GM23338 (cell line): ENCODE measurements at regions not wholly inside any gene's neighbourhood (a gene's known extent, or its start where the extent isn't known, plus 50 kb on each side); places are given as distances from the start of the nearest gene placed in this dataset.

ENCODE experiments used
- ATAC-seq: fragments of 200-7000 bp; cut with Tn5 transposase; 3 replicates; pipeline ENCODE4 v1.9.1; 2020
- DNase-seq: peaks from one replicate; pipeline ENCODE4 v3.0.0-alpha.2; 2015; ENCODE audit warnings: low spot score
- H2AFZ ChIP-seq: fragments of 200-600 bp; sonication (generic); 2 replicates; pipeline ENCODE4 v1.8.0; 2016; ENCODE audit warnings: antibody characterized with exemption, mild to moderate bottlenecking, moderate library complexity
- H3F3A ChIP-seq: fragments of 200-600 bp; sonication (generic); replicated peaks from 2 replicates; pipeline ENCODE4 v1.8.0; 2017; ENCODE audit warnings: antibody characterized with exemption, mixed run types, low read depth
- H3K27ac ChIP-seq: fragments of 200-600 bp; sonication (generic); 2 replicates; pipeline ENCODE4 v1.6.1; 2016; ENCODE audit warnings: low read depth
- H3K27me3 ChIP-seq: fragments of 200-600 bp; sonication (generic); 2 replicates; pipeline ENCODE4 v1.8.0; 2016; ENCODE audit warnings: mild to moderate bottlenecking, mixed run types, moderate library complexity; ENCODE audit not compliant: insufficient read depth
- H3K36me3 ChIP-seq: fragments of 200-600 bp; sonication (generic); 2 replicates; pipeline ENCODE4 v1.8.0; 2016; ENCODE audit warnings: mild to moderate bottlenecking; ENCODE audit not compliant: insufficient read depth
- H3K4me1 ChIP-seq: fragments of 200-600 bp; sonication (generic); 2 replicates; pipeline ENCODE4 v1.8.0; 2016; ENCODE audit warnings: mild to moderate bottlenecking, moderate library complexity; ENCODE audit not compliant: insufficient read depth
- H3K4me2 ChIP-seq: fragments of 200-600 bp; sonication (generic); 2 replicates; pipeline ENCODE4 v1.7.1; 2017; ENCODE audit warnings: mixed run types
- H3K4me3 ChIP-seq: fragments of 200-600 bp; sonication (generic); 2 replicates; pipeline ENCODE4 v1.6.1; 2016; ENCODE audit warnings: mixed run types
- H3K79me2 ChIP-seq: fragments of 200-600 bp; sonication (generic); replicated peaks from 2 replicates; pipeline ENCODE4 v1.8.0; 2017; ENCODE audit warnings: mild to moderate bottlenecking; ENCODE audit not compliant: insufficient read depth
- H3K9me2 ChIP-seq: fragments of 200-600 bp; sonication (generic); 2 replicates; pipeline ENCODE4 v1.8.0; 2017; ENCODE audit not compliant: insufficient read depth
- H4K20me1 ChIP-seq: fragments of 200-600 bp; sonication (generic); replicated peaks from 2 replicates; pipeline ENCODE4 v1.8.0; 2017; ENCODE audit warnings: mild to moderate bottlenecking; ENCODE audit not compliant: insufficient read depth
- H3K27ac Mint-ChIP-seq: 2 replicates; pipeline ENCODE4 v1.8.0; 2020; ENCODE audit warnings: inconsistent platforms, mild to moderate bottlenecking, moderate library complexity, mixed read lengths
- H3K27me3 Mint-ChIP-seq: 3 replicates; pipeline ENCODE4 v1.8.0; 2022; ENCODE audit warnings: low read depth, mild to moderate bottlenecking, moderate library complexity, mixed read lengths, inconsistent platforms; ENCODE audit not compliant: insufficient read depth, poor library complexity
- H3K36me3 Mint-ChIP-seq: 3 replicates; pipeline ENCODE4 v1.8.0; 2021; ENCODE audit warnings: low read depth, mild to moderate bottlenecking, inconsistent platforms, moderate library complexity, mixed read lengths
- H3K4me1 Mint-ChIP-seq: 3 replicates; pipeline ENCODE4 v1.8.0; 2020; ENCODE audit warnings: mild to moderate bottlenecking, inconsistent platforms, mixed read lengths
- H3K4me3 Mint-ChIP-seq: 3 replicates; pipeline ENCODE4 v1.8.0; 2021; ENCODE audit warnings: moderate library complexity, mild to moderate bottlenecking, inconsistent platforms, mixed read lengths
- H3K9me3 Mint-ChIP-seq: 3 replicates; pipeline ENCODE4 v1.8.0; 2020; ENCODE audit warnings: moderate library complexity, mild to moderate bottlenecking, inconsistent platforms, mixed read lengths
- CREB1 ChIP-seq: fragments of 250-450 bp; sonication (Bioruptor Pico); IDR thresholded peaks from 2 replicates; pipeline ENCODE4 v1.5.0; 2020; ENCODE audit warnings: low read depth, mild to moderate bottlenecking, moderate library complexity
- JUNB ChIP-seq: IDR thresholded peaks from one replicate; pipeline ENCODE4 v1.6.1; 2016; ENCODE audit warnings: antibody characterized with exemption; ENCODE audit not compliant: unreplicated experiment
- NANOG ChIP-seq: IDR thresholded peaks from 2 replicates; pipeline ENCODE4 v1.6.1; 2016; ENCODE audit warnings: antibody characterized with exemption, borderline replicate concordance
- POLR2AphosphoS5 ChIP-seq: IDR thresholded peaks from 2 replicates; pipeline ENCODE4 v1.6.1; 2016; ENCODE audit warnings: antibody characterized with exemption, low read depth
- STAT1 ChIP-seq: IDR thresholded peaks from one replicate; pipeline ENCODE4 v1.6.1; 2016; ENCODE audit warnings: antibody characterized with exemption; ENCODE audit not compliant: unreplicated experiment
- ZNF114 ChIP-seq: fragments of 250-450 bp; sonication (Bioruptor Pico); IDR thresholded peaks from 2 replicates; pipeline ENCODE4 v1.5.0; 2020; ENCODE audit warnings: mild to moderate bottlenecking, moderate library complexity
- TF ChIP-seq, protein P1 (sequence below): IDR thresholded peaks from 2 replicates; pipeline ENCODE4 v1.6.1; 2016; ENCODE audit warnings: antibody characterized with exemption
- TF ChIP-seq, protein P2 (sequence below), 2 experiments: fragments of 200-600 bp in 1 of 2; sonication (generic) in 1 of 2; conservative IDR thresholded peaks; 2 replicates each; pipeline versions ENCODE4 v1.5.1 to v1.6.1; 2016 to 2017; ENCODE audit warnings: antibody characterized with exemption in 2 of 2, low read depth in 2 of 2, mild to moderate bottlenecking in 2 of 2, moderate library complexity in 1 of 2
- TF ChIP-seq, protein P3 (sequence below): fragments of 250-450 bp; sonication (Bioruptor Pico); IDR thresholded peaks from 2 replicates; pipeline ENCODE4 v1.5.0; 2020; ENCODE audit warnings: mild to moderate bottlenecking, moderate library complexity

DNA sequence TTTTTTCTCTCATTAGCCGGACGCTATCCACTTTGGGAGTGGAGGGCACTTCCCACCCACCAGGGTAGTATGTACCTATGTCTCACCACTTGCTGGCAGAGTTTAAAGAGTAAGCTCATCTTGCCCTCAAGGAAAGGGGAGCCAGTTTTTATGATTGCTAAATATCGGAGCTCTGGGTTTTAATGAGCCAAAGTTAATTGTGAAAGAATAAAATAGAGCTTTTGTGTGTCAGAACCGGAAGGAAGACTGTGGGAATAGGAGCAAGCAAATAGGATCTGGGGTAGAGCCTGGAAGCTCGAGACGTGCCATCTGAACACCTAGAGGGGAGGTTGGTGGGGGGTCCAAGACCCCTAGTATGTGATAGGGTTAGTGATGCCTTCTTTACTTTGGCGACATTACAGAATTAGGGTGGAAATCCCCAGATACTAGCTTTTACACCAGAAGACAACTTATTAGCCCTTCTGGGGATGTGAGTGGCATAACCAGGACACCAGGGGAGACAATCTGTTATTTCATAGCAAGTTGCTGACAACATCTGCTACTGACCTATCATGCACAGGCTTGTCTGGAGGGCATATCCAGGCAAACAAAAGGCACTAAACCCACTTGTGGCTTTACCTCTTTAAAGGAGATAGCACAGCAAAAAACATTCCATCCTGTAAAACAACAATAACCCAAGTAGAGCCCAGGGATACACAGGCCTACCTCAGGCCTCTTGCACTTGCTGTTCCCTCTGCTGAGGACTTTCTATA is 333.8 kb downstream of the ZNF621 start (continued):
- TF ChIP-seq, protein P1, sequence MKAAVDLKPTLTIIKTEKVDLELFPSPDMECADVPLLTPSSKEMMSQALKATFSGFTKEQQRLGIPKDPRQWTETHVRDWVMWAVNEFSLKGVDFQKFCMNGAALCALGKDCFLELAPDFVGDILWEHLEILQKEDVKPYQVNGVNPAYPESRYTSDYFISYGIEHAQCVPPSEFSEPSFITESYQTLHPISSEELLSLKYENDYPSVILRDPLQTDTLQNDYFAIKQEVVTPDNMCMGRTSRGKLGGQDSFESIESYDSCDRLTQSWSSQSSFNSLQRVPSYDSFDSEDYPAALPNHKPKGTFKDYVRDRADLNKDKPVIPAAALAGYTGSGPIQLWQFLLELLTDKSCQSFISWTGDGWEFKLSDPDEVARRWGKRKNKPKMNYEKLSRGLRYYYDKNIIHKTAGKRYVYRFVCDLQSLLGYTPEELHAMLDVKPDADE, result no peak

DNA sequence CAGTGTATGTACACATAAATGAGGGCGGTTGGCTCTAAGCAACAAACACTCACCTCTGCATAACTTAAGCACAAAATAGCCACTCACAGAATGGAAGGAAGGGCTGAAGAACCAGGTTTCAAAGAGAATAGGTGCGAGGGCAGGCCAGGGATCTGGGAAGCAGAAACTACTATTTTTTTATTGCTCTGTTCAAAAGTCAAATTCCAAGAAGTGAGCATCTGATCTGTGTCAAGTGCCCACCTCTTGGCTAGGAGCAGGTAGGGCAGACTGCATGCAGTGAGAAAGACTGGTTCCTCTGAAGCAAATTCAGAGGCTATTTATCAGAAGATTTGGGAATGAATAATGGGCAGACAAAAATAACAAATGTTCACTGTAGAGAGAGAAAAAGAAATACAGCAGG is 336.4 kb upstream of the CTNNB1 start:
- H3F3A ChIP-seq, result no peaks in the 10 kb centered on the region
- H4K20me1 ChIP-seq, result no peaks in the 10 kb centered on the region
- no peak overlapping the region for H3K27ac Mint-ChIP-seq
- H3K27me3 ChIP-seq, result no peaks in the 10 kb centered on the region
- peaks cover 5% of the 10 kb centered on the region; the same call in 1 of the 2 replicates for H3K9me2 ChIP-seq
- H3K4me1 ChIP-seq, result no peaks in the 10 kb centered on the region
- no peak overlapping the region for H2AFZ ChIP-seq
- no peak overlapping the region for H3K4me3 Mint-ChIP-seq
- no peaks in the 10 kb centered on the region for H3K4me1 Mint-ChIP-seq
- DNase-seq (no peak), ATAC-seq (no peak)
- no peaks in the 10 kb centered on the region for H3K9me3 Mint-ChIP-seq
- no peaks in the 10 kb centered on the region for H3K36me3 ChIP-seq
- H3K27ac ChIP-seq, result no peak overlapping the region
- H3K36me3 Mint-ChIP-seq, result no peaks in the 10 kb centered on the region
- TF ChIP-seq CREB1 (CRISPR knock-in tag) (no peak), ZNF114 (CRISPR knock-in tag) (no peak), NANOG (no peak), STAT1 (no peak), JUNB (no peak), POLR2AphosphoS5 (no peak)
- TF ChIP-seq, protein P2, sequence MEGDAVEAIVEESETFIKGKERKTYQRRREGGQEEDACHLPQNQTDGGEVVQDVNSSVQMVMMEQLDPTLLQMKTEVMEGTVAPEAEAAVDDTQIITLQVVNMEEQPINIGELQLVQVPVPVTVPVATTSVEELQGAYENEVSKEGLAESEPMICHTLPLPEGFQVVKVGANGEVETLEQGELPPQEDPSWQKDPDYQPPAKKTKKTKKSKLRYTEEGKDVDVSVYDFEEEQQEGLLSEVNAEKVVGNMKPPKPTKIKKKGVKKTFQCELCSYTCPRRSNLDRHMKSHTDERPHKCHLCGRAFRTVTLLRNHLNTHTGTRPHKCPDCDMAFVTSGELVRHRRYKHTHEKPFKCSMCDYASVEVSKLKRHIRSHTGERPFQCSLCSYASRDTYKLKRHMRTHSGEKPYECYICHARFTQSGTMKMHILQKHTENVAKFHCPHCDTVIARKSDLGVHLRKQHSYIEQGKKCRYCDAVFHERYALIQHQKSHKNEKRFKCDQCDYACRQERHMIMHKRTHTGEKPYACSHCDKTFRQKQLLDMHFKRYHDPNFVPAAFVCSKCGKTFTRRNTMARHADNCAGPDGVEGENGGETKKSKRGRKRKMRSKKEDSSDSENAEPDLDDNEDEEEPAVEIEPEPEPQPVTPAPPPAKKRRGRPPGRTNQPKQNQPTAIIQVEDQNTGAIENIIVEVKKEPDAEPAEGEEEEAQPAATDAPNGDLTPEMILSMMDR (conservative IDR thresholded peaks at IDR 0.05; ENCODE audit: low read depth in 2 of 2), result no peak
- TF ChIP-seq, protein P1, result no peak
- peaks cover 2% of the 10 kb centered on the region for H3K27me3 Mint-ChIP-seq
- no peak overlapping the region for H3K4me2 ChIP-seq
- no peak overlapping the region for H3K4me3 ChIP-seq
- H3K79me2 ChIP-seq, result no peaks in the 10 kb centered on the region

DNA sequence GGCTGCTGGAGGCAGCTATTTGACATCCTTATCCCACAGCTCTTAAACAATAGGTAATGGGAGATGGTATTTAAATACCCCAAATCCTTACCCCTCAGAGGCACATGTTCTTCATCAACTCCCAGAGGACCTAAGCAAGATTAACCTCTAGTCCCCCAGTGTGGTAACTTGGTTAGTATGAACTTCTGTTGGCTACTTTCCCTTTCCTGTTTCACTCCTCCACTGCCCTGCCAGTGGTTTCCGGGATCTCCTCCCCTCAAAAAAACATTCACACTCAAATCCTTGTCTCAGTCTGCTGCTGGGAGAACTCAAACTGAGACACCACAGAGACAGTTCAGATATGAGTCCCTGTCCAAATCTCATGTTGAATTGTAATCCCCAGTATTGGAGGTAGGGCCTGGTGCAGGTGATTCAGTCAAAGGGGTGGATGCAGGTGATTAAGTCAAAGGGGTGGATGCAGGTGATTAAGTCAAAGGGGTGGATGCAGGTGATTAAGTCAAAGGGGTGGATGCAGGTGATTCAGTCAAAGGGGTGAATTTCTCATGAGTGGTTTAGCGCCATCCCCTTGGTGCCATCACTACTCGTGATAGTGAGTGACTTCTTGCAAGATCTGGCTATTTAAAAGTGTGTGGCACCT is 335.0 kb upstream of the CTNNB1 start:
- H3K4me1 Mint-ChIP-seq, result peaks cover 5% of the 10 kb centered on the region; the same call in 2 of the 3 replicates
- H3K79me2 ChIP-seq, result no peaks in the 10 kb centered on the region
- TF ChIP-seq ZNF114 (CRISPR knock-in tag), result no peak
- TF ChIP-seq, protein P3, sequence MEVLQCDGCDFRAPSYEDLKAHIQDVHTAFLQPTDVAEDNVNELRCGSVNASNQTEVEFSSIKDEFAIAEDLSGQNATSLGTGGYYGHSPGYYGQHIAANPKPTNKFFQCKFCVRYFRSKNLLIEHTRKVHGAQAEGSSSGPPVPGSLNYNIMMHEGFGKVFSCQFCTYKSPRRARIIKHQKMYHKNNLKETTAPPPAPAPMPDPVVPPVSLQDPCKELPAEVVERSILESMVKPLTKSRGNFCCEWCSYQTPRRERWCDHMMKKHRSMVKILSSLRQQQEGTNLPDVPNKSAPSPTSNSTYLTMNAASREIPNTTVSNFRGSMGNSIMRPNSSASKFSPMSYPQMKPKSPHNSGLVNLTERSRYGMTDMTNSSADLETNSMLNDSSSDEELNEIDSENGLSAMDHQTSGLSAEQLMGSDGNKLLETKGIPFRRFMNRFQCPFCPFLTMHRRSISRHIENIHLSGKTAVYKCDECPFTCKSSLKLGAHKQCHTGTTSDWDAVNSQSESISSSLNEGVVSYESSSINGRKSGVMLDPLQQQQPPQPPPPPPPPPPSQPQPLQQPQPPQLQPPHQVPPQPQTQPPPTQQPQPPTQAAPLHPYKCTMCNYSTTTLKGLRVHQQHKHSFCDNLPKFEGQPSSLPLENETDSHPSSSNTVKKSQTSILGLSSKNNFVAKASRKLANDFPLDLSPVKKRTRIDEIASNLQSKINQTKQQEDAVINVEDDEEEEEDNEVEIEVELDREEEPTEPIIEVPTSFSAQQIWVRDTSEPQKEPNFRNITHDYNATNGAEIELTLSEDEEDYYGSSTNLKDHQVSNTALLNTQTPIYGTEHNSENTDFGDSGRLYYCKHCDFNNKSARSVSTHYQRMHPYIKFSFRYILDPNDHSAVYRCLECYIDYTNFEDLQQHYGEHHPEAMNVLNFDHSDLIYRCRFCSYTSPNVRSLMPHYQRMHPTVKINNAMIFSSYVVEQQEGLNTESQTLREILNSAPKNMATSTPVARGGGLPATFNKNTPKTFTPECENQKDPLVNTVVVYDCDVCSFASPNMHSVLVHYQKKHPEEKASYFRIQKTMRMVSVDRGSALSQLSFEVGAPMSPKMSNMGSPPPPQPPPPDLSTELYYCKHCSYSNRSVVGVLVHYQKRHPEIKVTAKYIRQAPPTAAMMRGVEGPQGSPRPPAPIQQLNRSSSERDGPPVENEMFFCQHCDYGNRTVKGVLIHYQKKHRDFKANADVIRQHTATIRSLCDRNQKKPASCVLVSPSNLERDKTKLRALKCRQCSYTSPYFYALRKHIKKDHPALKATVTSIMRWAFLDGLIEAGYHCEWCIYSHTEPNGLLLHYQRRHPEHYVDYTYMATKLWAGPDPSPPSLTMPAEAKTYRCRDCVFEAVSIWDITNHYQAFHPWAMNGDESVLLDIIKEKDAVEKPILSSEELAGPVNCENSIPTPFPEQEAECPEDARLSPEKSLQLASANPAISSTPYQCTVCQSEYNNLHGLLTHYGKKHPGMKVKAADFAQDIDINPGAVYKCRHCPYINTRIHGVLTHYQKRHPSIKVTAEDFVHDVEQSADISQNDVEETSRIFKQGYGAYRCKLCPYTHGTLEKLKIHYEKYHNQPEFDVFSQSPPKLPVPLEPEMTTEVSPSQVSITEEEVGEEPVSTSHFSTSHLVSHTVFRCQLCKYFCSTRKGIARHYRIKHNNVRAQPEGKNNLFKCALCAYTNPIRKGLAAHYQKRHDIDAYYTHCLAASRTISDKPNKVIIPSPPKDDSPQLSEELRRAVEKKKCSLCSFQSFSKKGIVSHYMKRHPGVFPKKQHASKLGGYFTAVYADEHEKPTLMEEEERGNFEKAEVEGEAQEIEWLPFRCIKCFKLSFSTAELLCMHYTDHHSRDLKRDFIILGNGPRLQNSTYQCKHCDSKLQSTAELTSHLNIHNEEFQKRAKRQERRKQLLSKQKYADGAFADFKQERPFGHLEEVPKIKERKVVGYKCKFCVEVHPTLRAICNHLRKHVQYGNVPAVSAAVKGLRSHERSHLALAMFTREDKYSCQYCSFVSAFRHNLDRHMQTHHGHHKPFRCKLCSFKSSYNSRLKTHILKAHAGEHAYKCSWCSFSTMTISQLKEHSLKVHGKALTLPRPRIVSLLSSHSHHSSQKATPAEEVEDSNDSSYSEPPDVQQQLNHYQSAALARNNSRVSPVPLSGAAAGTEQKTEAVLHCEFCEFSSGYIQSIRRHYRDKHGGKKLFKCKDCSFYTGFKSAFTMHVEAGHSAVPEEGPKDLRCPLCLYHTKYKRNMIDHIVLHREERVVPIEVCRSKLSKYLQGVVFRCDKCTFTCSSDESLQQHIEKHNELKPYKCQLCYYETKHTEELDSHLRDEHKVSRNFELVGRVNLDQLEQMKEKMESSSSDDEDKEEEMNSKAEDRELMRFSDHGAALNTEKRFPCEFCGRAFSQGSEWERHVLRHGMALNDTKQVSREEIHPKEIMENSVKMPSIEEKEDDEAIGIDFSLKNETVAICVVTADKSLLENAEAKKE (CRISPR knock-in tag), result no peak

More for the DNA sequence above, 335.0 kb upstream of the CTNNB1 start:
- no peaks in the 10 kb centered on the region for H3F3A ChIP-seq
- no peaks in the 10 kb centered on the region for H3K36me3 ChIP-seq
- H3K27ac ChIP-seq, result no peak overlapping the region
- Mint-ChIP-seq H3K27me3 (peaks cover 2% of the 10 kb centered on the region), H3K36me3 (no peaks in the 10 kb centered on the region), H3K27ac (no peak overlapping the region), H3K4me3 (no peak overlapping the region), H3K9me3 (no peaks in the 10 kb centered on the region)
- H3K4me1 ChIP-seq, result no peaks in the 10 kb centered on the region
- no peak overlapping the region for H3K4me3 ChIP-seq
- peaks cover 10% of the 10 kb centered on the region; the same call in 1 of the 2 replicates for H3K9me2 ChIP-seq
- no peak for DNase-seq
- ATAC-seq, result no peak
- H3K27me3 ChIP-seq, result no peaks in the 10 kb centered on the region
- no peak overlapping the region for H3K4me2 ChIP-seq
- no peak overlapping the region for H2AFZ ChIP-seq
- H4K20me1 ChIP-seq, result no peaks in the 10 kb centered on the region
